Natural killer cell (primary cell): ENCODE measurements at regions not wholly inside any gene's neighbourhood (a gene's known extent, or its start where the extent isn't known, plus 50 kb on each side); places are given as distances from the start of the nearest gene placed in this dataset.
"Not testable (repeated sequence)": the region's sequence is repeated elsewhere in the genome, so short reads cannot be mapped to it uniquely, and the experiment has no call there.

ENCODE experiments used
- ATAC-seq, 3 donors: fragments of 150-1000 bp in 2 of 3; fragments of 200-7000 bp in 1 of 3; cut with Tn5 transposase; 1 replicate in 1 of 3; 2 replicates in 2 of 3; pipeline ENCODE4 v1.10.0; 2021; ENCODE audit warnings: mild to moderate bottlenecking in 2 of 3, moderate library complexity in 2 of 3
- DNase-seq, 2 donors: peaks; one replicate each; pipeline versions ENCODE4 v3.0.0 to v3.0.0-alpha.2; 2013 to 2021; ENCODE audit warnings: mixed read lengths in 1 of 2
- H3K27ac ChIP-seq: one replicate; pipeline ENCODE4 v1.5.1; 2013; ENCODE audit warnings: mild to moderate bottlenecking, low read length
- H3K27me3 ChIP-seq: one replicate; pipeline ENCODE4 v1.6.1; 2013; ENCODE audit warnings: low read length; ENCODE audit not compliant: control insufficient read depth, insufficient read depth
- H3K36me3 ChIP-seq: one replicate; pipeline ENCODE4 v1.6.1; 2013; ENCODE audit warnings: low read length; ENCODE audit not compliant: control insufficient read depth, insufficient read depth
- H3K4me1 ChIP-seq: one replicate; pipeline ENCODE4 v1.6.1; 2013; ENCODE audit warnings: low read length; ENCODE audit not compliant: control insufficient read depth, insufficient read depth
- H3K4me3 ChIP-seq: one replicate; pipeline ENCODE4 v1.5.1; 2013; ENCODE audit warnings: low read length
- H3K9me3 ChIP-seq: one replicate; pipeline ENCODE4 v1.6.1; 2013; ENCODE audit warnings: low read length; ENCODE audit not compliant: control insufficient read depth, insufficient read depth
- H3K27ac Mint-ChIP-seq, 2 donors: one replicate each; pipeline ENCODE4 v1.8.0; 2022; ENCODE audit warnings: mild to moderate bottlenecking in 2 of 2, mixed read lengths in 2 of 2, moderate library complexity in 1 of 2
- H3K27me3 Mint-ChIP-seq, 2 donors: one replicate each; pipeline ENCODE4 v1.8.0; 2022; ENCODE audit warnings: low read depth in 2 of 2, mixed read lengths in 2 of 2
- H3K36me3 Mint-ChIP-seq: one replicate; pipeline ENCODE4 v1.8.0; 2022; ENCODE audit warnings: mixed read lengths
- H3K4me1 Mint-ChIP-seq, 2 donors: one replicate each; pipeline ENCODE4 v1.8.0; 2022; ENCODE audit warnings: mixed read lengths in 2 of 2
- H3K4me3 Mint-ChIP-seq: one replicate; pipeline ENCODE4 v1.8.0; 2022; ENCODE audit warnings: mild to moderate bottlenecking, moderate library complexity, mixed read lengths
- H3K9me3 Mint-ChIP-seq, 2 donors: one replicate each; pipeline ENCODE4 v1.8.0; 2022; ENCODE audit warnings: mixed read lengths in 2 of 2
- WGBS: methylation state at CpG from one replicate; pipeline ENCODE4 v1.1.7; 2013; ENCODE audit warnings: missing lambda C conversion rate; ENCODE audit not compliant: insufficient coverage; 5-methylcytosine and 5-hydroxymethylcytosine counted together
- intact Hi-C: fragments of 100-400 bp; cut with micrococcal nuclease; formaldehyde crosslinking; loops from one replicate; pipeline ENCODE4 v1.14.2; 2022
- TF ChIP-seq, protein P1 (sequence below): fragments of 200-600 bp; IDR thresholded peaks from one replicate; pipeline ENCODE4 v1.8.0; 2022; ENCODE audit warnings: antibody characterized with exemption

DNA sequence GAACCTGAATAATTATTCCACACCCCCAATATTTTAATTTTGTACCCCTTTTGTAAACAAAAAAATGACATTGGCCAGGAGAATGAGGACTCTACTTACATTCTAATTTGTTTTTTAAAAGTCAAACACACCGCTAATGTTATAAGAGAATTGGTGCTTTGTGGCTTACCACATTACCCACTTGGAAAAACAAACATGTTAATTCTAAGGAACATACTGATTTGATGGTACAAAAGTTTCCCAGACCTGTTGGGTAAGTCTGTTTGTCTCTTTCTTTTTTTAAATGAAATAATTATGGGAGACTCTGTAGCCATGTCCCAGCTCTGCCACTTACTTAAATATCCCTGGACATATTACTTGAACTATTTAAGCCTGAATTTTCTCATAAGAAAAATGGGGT is 352.5 kb upstream of the C2CD4B start:
- H3K36me3 Mint-ChIP-seq = no peaks in the 10 kb centered on the region
- no peaks in the 10 kb centered on the region for H3K4me1 Mint-ChIP-seq
- TF ChIP-seq, protein P1, sequence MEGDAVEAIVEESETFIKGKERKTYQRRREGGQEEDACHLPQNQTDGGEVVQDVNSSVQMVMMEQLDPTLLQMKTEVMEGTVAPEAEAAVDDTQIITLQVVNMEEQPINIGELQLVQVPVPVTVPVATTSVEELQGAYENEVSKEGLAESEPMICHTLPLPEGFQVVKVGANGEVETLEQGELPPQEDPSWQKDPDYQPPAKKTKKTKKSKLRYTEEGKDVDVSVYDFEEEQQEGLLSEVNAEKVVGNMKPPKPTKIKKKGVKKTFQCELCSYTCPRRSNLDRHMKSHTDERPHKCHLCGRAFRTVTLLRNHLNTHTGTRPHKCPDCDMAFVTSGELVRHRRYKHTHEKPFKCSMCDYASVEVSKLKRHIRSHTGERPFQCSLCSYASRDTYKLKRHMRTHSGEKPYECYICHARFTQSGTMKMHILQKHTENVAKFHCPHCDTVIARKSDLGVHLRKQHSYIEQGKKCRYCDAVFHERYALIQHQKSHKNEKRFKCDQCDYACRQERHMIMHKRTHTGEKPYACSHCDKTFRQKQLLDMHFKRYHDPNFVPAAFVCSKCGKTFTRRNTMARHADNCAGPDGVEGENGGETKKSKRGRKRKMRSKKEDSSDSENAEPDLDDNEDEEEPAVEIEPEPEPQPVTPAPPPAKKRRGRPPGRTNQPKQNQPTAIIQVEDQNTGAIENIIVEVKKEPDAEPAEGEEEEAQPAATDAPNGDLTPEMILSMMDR = no peak
- Histone ChIP-seq H3K9me3 (no peaks in the 10 kb centered on the region), H3K27ac (no peak overlapping the region), H3K36me3 (no peaks in the 10 kb centered on the region), H3K4me3 (no peak overlapping the region), H3K4me1 (no peaks in the 10 kb centered on the region), H3K27me3 (peaks cover 2% of the 10 kb centered on the region)
- H3K4me3 Mint-ChIP-seq = no peak overlapping the region
- DNase-seq = no peak
- no CpG with 5 or more reads among the region's 1 CpG for WGBS
- no peaks in the 10 kb centered on the region for H3K9me3 Mint-ChIP-seq
- intact Hi-C loops = no loop called here
- H3K27ac Mint-ChIP-seq = no peak overlapping the region
- no peak for ATAC-seq
- peaks cover 21 to 62% of the 10 kb centered on the region in 2 donors for H3K27me3 Mint-ChIP-seq

DNA sequence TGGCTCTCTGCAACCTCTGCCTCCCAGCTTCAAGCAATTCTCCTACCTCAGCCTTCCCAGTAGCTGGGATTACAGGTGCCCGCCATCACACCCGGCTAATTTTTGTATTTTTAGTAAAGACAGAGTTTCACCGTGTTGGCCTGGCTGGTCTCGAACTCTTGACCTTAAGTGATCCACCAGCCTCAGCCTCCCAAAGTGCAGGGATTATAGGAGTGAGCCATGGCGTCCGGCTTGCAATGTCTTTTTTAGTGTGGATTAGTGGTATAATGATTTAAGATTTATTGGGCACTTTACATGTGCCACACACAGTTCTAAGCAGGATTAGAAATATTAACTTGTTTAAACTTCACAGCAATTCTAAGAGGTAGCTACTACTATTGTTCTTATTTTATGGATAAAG is 353.6 kb upstream of the C2CD4B start:
- H3K36me3 Mint-ChIP-seq, H3K27ac Mint-ChIP-seq, ATAC-seq, H3K9me3 ChIP-seq, H3K4me1 ChIP-seq, H3K9me3 Mint-ChIP-seq, H3K4me1 Mint-ChIP-seq, H3K36me3 ChIP-seq, H3K27ac ChIP-seq, H3K27me3 ChIP-seq, H3K4me3 Mint-ChIP-seq, DNase-seq, intact Hi-C loops, H3K4me3 ChIP-seq: not testable (repeated sequence)
- WGBS = 97% methylated on average over 6 of the region's 6 CpGs
- H3K27me3 Mint-ChIP-seq = peaks cover 15 to 62% of the 10 kb centered on the region in 2 donors

DNA sequence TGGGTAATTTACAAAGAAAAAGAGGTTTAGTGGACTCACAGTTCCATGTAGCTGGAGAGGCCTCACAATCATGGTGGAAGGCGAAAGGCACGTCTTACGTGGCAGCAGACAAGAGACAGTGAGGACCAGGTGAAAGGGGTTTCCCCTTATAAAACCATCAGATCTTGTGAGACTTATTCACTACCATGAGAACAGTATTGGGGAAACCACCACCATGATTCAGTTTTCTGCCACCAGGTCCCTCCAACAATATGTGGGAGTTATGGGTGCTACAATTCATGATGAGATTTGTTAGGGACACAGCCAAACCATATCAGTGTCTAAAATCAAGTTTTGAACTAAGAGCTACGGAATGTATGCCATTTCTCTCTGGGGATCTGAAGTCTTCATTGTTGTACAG is 354.8 kb upstream of the C2CD4B start:
- intact Hi-C loops = no loop called here
- no peaks in the 10 kb centered on the region for H3K36me3 Mint-ChIP-seq
- H3K27ac Mint-ChIP-seq = no peak overlapping the region
- no peak for DNase-seq
- H3K36me3 ChIP-seq = no peaks in the 10 kb centered on the region
- H3K27me3 ChIP-seq = peaks cover 2% of the 10 kb centered on the region
- 84% methylated on average over 4 of the region's 4 CpGs for WGBS
- no peak for ATAC-seq
- H3K4me1 Mint-ChIP-seq = no peaks in the 10 kb centered on the region
- TF ChIP-seq, protein P1 = no peak
- H3K4me3 ChIP-seq = no peak overlapping the region
- no peak overlapping the region for H3K27ac ChIP-seq
- H3K4me3 Mint-ChIP-seq = no peak overlapping the region
- H3K27me3 Mint-ChIP-seq = peaks cover 12 to 53% of the 10 kb centered on the region in 2 donors
- no peaks in the 10 kb centered on the region for H3K4me1 ChIP-seq
- no peaks in the 10 kb centered on the region for H3K9me3 ChIP-seq
- H3K9me3 Mint-ChIP-seq = no peaks in the 10 kb centered on the region

DNA sequence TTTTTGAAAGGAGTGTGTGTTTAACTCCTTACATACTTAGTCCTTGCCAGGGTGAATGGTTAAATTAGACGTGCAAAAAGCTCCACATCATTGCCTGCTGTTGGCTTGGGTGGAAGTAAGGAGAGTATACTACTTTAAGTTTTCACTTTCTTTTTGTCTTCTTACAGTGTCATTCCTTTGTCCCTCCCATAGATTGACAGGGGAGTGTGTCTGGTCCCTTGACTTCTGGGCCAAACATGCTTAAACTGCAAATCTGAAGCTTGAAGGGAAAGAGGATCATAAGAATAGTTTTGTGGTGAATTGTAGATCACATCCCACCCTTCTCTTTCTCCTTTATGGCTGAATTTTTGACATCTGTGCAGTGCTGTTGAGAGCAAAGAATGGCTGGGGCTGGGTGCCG is 355.8 kb upstream of the C2CD4B start:
- intact Hi-C loops = no loop called here
- H3K27ac ChIP-seq = no peak overlapping the region
- no peaks in the 10 kb centered on the region for H3K9me3 ChIP-seq
- no peak overlapping the region for H3K4me3 Mint-ChIP-seq
- H3K9me3 Mint-ChIP-seq = no peaks in the 10 kb centered on the region
- no peak overlapping the region for H3K27ac Mint-ChIP-seq
- DNase-seq (no peak), ATAC-seq (no peak)
- H3K36me3 Mint-ChIP-seq = no peaks in the 10 kb centered on the region
- H3K36me3 ChIP-seq = no peaks in the 10 kb centered on the region
- no peaks in the 10 kb centered on the region for H3K4me1 Mint-ChIP-seq
- no peaks in the 10 kb centered on the region for H3K4me1 ChIP-seq
- TF ChIP-seq, protein P1 = no peak
- no peak overlapping the region for H3K4me3 ChIP-seq
- WGBS = 100% methylated on average over 2 of the region's 2 CpGs
- H3K27me3 ChIP-seq = peaks cover 2% of the 10 kb centered on the region
- H3K27me3 Mint-ChIP-seq = peaks cover 10 to 43% of the 10 kb centered on the region in 2 donors
